SU-DHL-6 (cell line): ENCODE measurements at regions not wholly inside any gene's neighbourhood (a gene's known extent, or its start where the extent isn't known, plus 50 kb on each side); places are given as distances from the start of the nearest gene placed in this dataset.

Experiments used
- H2AFZ ChIP-seq: fragments of 200-600 bp; sonication (generic); 2 replicates; pipeline ENCODE4 v1.6.1; 2014; ENCODE audit warnings: low read depth, mild to moderate bottlenecking, moderate library complexity, mixed read lengths, antibody characterized with exemption, low read length; ENCODE audit not compliant: severe bottlenecking
- H3F3A ChIP-seq: fragments of 200-600 bp; shearing (Covaris generic); 2 replicates; pipeline ENCODE4 v1.6.0; 2016; ENCODE audit warnings: antibody characterized with exemption, mild to moderate bottlenecking; ENCODE audit not compliant: insufficient read depth
- H3K27ac ChIP-seq: fragments of 200-600 bp; sonication (generic); 2 replicates; pipeline ENCODE4 v1.5.1; 2016; ENCODE audit warnings: low read depth, mild to moderate bottlenecking, low read length, moderate library complexity, mixed read lengths
- H3K27me3 ChIP-seq: fragments of 200-600 bp; sonication (generic), shearing (Covaris generic); 2 replicates; pipeline ENCODE4 v1.6.0; 2014; ENCODE audit warnings: mild to moderate bottlenecking, low read length
- H3K36me3 ChIP-seq: fragments of 200-600 bp; sonication (generic); 2 replicates; pipeline ENCODE4 v1.6.1; 2014; ENCODE audit warnings: mild to moderate bottlenecking, low read length, mixed read lengths
- H3K4me2 ChIP-seq: fragments of 300-600, 200-600 bp; shearing (Covaris generic), sonication (generic); 2 replicates; pipeline ENCODE4 v1.6.0; 2014; ENCODE audit warnings: low read length, low read depth, mild to moderate bottlenecking; ENCODE audit not compliant: poor library complexity, severe bottlenecking
- H3K4me3 ChIP-seq: fragments of 200-600 bp; sonication (generic); 2 replicates; pipeline ENCODE4 v1.5.1; 2014; ENCODE audit warnings: antibody characterized with exemption, low read length, mild to moderate bottlenecking, mixed read lengths; ENCODE audit not compliant: insufficient read depth, poor library complexity, severe bottlenecking
- H3K79me2 ChIP-seq: fragments of 200-600 bp; sonication (generic); 2 replicates; pipeline ENCODE4 v1.6.1; 2014; ENCODE audit warnings: mild to moderate bottlenecking, low read length, moderate library complexity; ENCODE audit not compliant: insufficient read depth
- H3K9ac ChIP-seq: fragments of 200-600 bp; sonication (generic); 2 replicates; pipeline ENCODE4 v1.7.0; 2014; ENCODE audit warnings: mild to moderate bottlenecking, low read length
- H3K9me2 ChIP-seq: fragments of 200-600 bp; sonication (generic); replicated peaks from 2 replicates; pipeline ENCODE4 v1.6.1; 2014; ENCODE audit warnings: low read length; ENCODE audit not compliant: insufficient read depth
- H3K9me3 ChIP-seq: fragments of 200-600 bp; sonication (generic); 2 replicates; pipeline ENCODE4 v1.6.1; 2014; ENCODE audit warnings: low read length, mixed read lengths; ENCODE audit not compliant: insufficient read depth
- H4K20me1 ChIP-seq: fragments of 200-600 bp; sonication (generic); 2 replicates; pipeline ENCODE4 v1.6.1; 2014; ENCODE audit warnings: low read depth, mild to moderate bottlenecking, antibody characterized with exemption, low read length, moderate library complexity, mixed read lengths
- CTCF ChIP-seq: fragments of 200-600 bp; sonication (generic); IDR thresholded peaks from one replicate; pipeline ENCODE4 v1.5.1; 2017; ENCODE audit warnings: antibody characterized with exemption, mild to moderate bottlenecking, low read length, moderate library complexity; ENCODE audit not compliant: insufficient read depth, poor library complexity, severe bottlenecking
- EZH2phosphoT487 ChIP-seq: fragments of 200-600 bp; sonication (generic), shearing (Covaris generic); conservative IDR thresholded peaks from 2 replicates; pipeline ENCODE4 v1.6.1; 2018; ENCODE audit warnings: mild to moderate bottlenecking, antibody characterized with exemption, low read length, moderate library complexity, mixed read lengths

- no peak overlapping the region for H2AFZ ChIP-seq
- no peaks in the 10 kb centered on the region for H3K79me2 ChIP-seq
- H3K27me3 ChIP-seq = no peaks in the 10 kb centered on the region; the same call in 1 of the 2 replicates
- H3K4me3 ChIP-seq = no peak overlapping the region
- H3K9me2 ChIP-seq = no peaks in the 10 kb centered on the region
- no peaks in the 10 kb centered on the region for H3K9me3 ChIP-seq
- H3K9ac ChIP-seq = no peak overlapping the region
- H4K20me1 ChIP-seq = no peaks in the 10 kb centered on the region
- no peaks in the 10 kb centered on the region for H3F3A ChIP-seq
- no peak overlapping the region for H3K27ac ChIP-seq
- TF ChIP-seq EZH2phosphoT487 = no peak
- TF ChIP-seq CTCF = no peak
- H3K4me2 ChIP-seq = no peak overlapping the region
- H3K36me3 ChIP-seq = no peaks in the 10 kb centered on the region
These were observed 536.8 kb downstream of the MATN1 start for GRCh38 chr1:30186586-30186985.

- Histone ChIP-seq H3K9me2 (no peaks in the 10 kb centered on the region), H3K27ac (no peak overlapping the region), H3K79me2 (no peaks in the 10 kb centered on the region), H3K4me2 (no peak overlapping the region), H3F3A (no peaks in the 10 kb centered on the region), H2AFZ (no peak overlapping the region), H3K9ac (no peak overlapping the region), H4K20me1 (no peaks in the 10 kb centered on the region), H3K27me3 (no peaks in the 10 kb centered on the region; the same call in 1 of the 2 replicates), H3K4me3 (no peak overlapping the region), H3K9me3 (no peaks in the 10 kb centered on the region), H3K36me3 (no peaks in the 10 kb centered on the region)
- no peak for TF ChIP-seq EZH2phosphoT487
- TF ChIP-seq CTCF = no peak
These were observed 537.6 kb downstream of the MATN1 start for GRCh38 chr1:30185809-30186208.

GRCh38 chr1:30185313-30185712, 538.1 kb downstream of the MATN1 start:
- Histone ChIP-seq H3K4me3 (no peak overlapping the region), H3K27me3 (no peaks in the 10 kb centered on the region; the same call in 1 of the 2 replicates), H3K79me2 (no peaks in the 10 kb centered on the region), H3K9me2 (no peaks in the 10 kb centered on the region), H4K20me1 (no peaks in the 10 kb centered on the region), H3K4me2 (no peak overlapping the region), H3K27ac (no peak overlapping the region), H3K9ac (no peak overlapping the region), H3K36me3 (no peaks in the 10 kb centered on the region), H2AFZ (no peak overlapping the region), H3K9me3 (no peaks in the 10 kb centered on the region), H3F3A (no peaks in the 10 kb centered on the region)
- TF ChIP-seq CTCF (no peak), EZH2phosphoT487 (no peak)
